H9 (cell line): ENCODE measurements at regions not wholly inside any gene's neighbourhood (a gene's known extent, or its start where the extent isn't known, plus 50 kb on each side); places are given as distances from the start of the nearest gene placed in this dataset.
A peak's percentile ranks its signal among the peaks of the same experiment; 100 is the strongest.

Experiments
- DNase-seq: peaks from one replicate; pipeline ENCODE4 v3.0.0-alpha.2; 2017
- H2AFZ ChIP-seq: one replicate; pipeline ENCODE4 v1.6.1; 2013; ENCODE audit warnings: mild to moderate bottlenecking, low read length, control low read depth, moderate library complexity
- H2AK5ac ChIP-seq: 2 replicates; pipeline ENCODE4 v1.6.1; 2013; ENCODE audit warnings: low read length, control low read depth, mixed read lengths; ENCODE audit not compliant: insufficient read length
- H2BK120ac ChIP-seq: one replicate; pipeline ENCODE4 v1.6.1; 2013; ENCODE audit warnings: low read depth, mild to moderate bottlenecking, low read length, control low read depth, inconsistent platforms; ENCODE audit not compliant: poor library complexity, severe bottlenecking
- H2BK12ac ChIP-seq: 2 replicates; pipeline ENCODE4 v1.6.1; 2013; ENCODE audit warnings: low read length, control low read depth, mixed read lengths, low read depth; ENCODE audit not compliant: insufficient read length
- H2BK15ac ChIP-seq: 2 replicates; pipeline ENCODE4 v1.6.1; 2013; ENCODE audit warnings: low read depth, low read length, control low read depth
- H2BK20ac ChIP-seq: one replicate; pipeline ENCODE4 v1.6.1; 2013; ENCODE audit warnings: low read depth, mild to moderate bottlenecking, low read length, control low read depth, inconsistent platforms; ENCODE audit not compliant: poor library complexity, severe bottlenecking
- H2BK5ac ChIP-seq: 2 replicates; pipeline ENCODE4 v1.6.1; 2013; ENCODE audit warnings: low read length, control low read depth, mixed read lengths; ENCODE audit not compliant: insufficient read length
- H3K14ac ChIP-seq: 2 replicates; pipeline ENCODE4 v1.6.1; 2013; ENCODE audit warnings: low read length, control low read depth; ENCODE audit not compliant: insufficient read depth
- H3K18ac ChIP-seq: 2 replicates; pipeline ENCODE4 v1.6.1; 2013; ENCODE audit warnings: low read depth, mild to moderate bottlenecking, mixed read lengths, low read length, control low read depth; ENCODE audit not compliant: insufficient read length
- H3K23ac ChIP-seq: 2 replicates; pipeline ENCODE4 v1.6.1; 2013; ENCODE audit warnings: low read length, control low read depth, mixed read lengths, low read depth; ENCODE audit not compliant: insufficient read length
- H3K23me2 ChIP-seq: 2 replicates; pipeline ENCODE4 v1.6.1; 2013; ENCODE audit warnings: low read depth, mild to moderate bottlenecking, mixed read lengths, low read length, control low read depth; ENCODE audit not compliant: insufficient read length, poor library complexity, severe bottlenecking
- H3K27ac ChIP-seq: 2 replicates; pipeline ENCODE4 v1.5.1; 2013; ENCODE audit warnings: low read length, control low read depth, mixed read lengths, low read depth; ENCODE audit not compliant: insufficient read length
- H3K27me3 ChIP-seq: 2 replicates; pipeline ENCODE4 v1.6.1; 2013; ENCODE audit warnings: low read length, control low read depth, inconsistent platforms; ENCODE audit not compliant: insufficient read depth
- H3K4ac ChIP-seq: 2 replicates; pipeline ENCODE4 v1.6.1; 2013; ENCODE audit warnings: low read depth, mild to moderate bottlenecking, control low read depth, inconsistent platforms, low read length, moderate library complexity
- H3K4me1 ChIP-seq: 2 replicates; pipeline ENCODE4 v1.6.1; 2013; ENCODE audit warnings: low read length, control low read depth, inconsistent platforms; ENCODE audit not compliant: insufficient read depth
- H3K4me2 ChIP-seq: 2 replicates; pipeline ENCODE4 v1.6.1; 2013; ENCODE audit warnings: low read length, control low read depth, mixed read lengths; ENCODE audit not compliant: insufficient read length, insufficient read depth
- H3K56ac ChIP-seq: 2 replicates; pipeline ENCODE4 v1.6.1; 2013; ENCODE audit warnings: low read depth, mild to moderate bottlenecking, mixed read lengths, low read length, control low read depth; ENCODE audit not compliant: insufficient read length
- H3K79me1 ChIP-seq: 2 replicates; pipeline ENCODE4 v1.6.1; 2013; ENCODE audit warnings: low read depth, mild to moderate bottlenecking, moderate library complexity, low read length, control low read depth, inconsistent platforms; ENCODE audit not compliant: insufficient read depth, poor library complexity, severe bottlenecking
- H3K79me2 ChIP-seq: 2 replicates; pipeline ENCODE4 v1.6.1; 2013; ENCODE audit warnings: low read length, control low read depth, inconsistent platforms; ENCODE audit not compliant: insufficient read depth
- H3K9ac ChIP-seq: 2 replicates; pipeline ENCODE4 v1.6.1; 2013; ENCODE audit warnings: low read length, control low read depth, mixed read lengths; ENCODE audit not compliant: insufficient read length; ENCODE audit errors: extremely low read depth
- H3K9me3 ChIP-seq: one replicate; pipeline ENCODE4 v1.6.1; 2013; ENCODE audit warnings: low read depth, low read length, inconsistent platforms; ENCODE audit not compliant: control insufficient read depth
- H3T11ph ChIP-seq: one replicate; pipeline ENCODE4 v1.6.1; 2013; ENCODE audit warnings: mild to moderate bottlenecking, low read length, control low read depth, inconsistent platforms
- H4K20me1 ChIP-seq: one replicate; pipeline ENCODE4 v1.6.1; 2013; ENCODE audit not compliant: control insufficient read depth, insufficient read length, insufficient read depth
- H4K5ac ChIP-seq: 2 replicates; pipeline ENCODE4 v1.6.1; 2013; ENCODE audit warnings: low read depth, mild to moderate bottlenecking, mixed read lengths, low read length, control low read depth; ENCODE audit not compliant: insufficient read length
- H4K8ac ChIP-seq: replicated peaks from 2 replicates; pipeline ENCODE4 v1.6.1; 2013; ENCODE audit warnings: low read length, control low read depth, mixed read lengths, low read depth; ENCODE audit not compliant: insufficient read length
- H4K91ac ChIP-seq: 2 replicates; pipeline ENCODE4 v1.6.1; 2013; ENCODE audit warnings: low read depth, mild to moderate bottlenecking, moderate library complexity, mixed read lengths, low read length, control low read depth; ENCODE audit not compliant: insufficient read length
- H3K27ac Mint-ChIP-seq, 3 experiments: 2 replicates in 2 of 3; 3 replicates in 1 of 3; pipeline ENCODE4 v1.8.0; 2020 to 2021; ENCODE audit warnings: mixed read lengths in 3 of 3, mild to moderate bottlenecking in 1 of 3, moderate library complexity in 1 of 3
- H3K27me3 Mint-ChIP-seq: 2 replicates; pipeline ENCODE4 v1.8.0; 2021; ENCODE audit warnings: low read depth, mild to moderate bottlenecking, moderate library complexity, mixed read lengths
- H3K36me3 Mint-ChIP-seq, 3 experiments: 2 replicates in 2 of 3; 3 replicates in 1 of 3; pipeline ENCODE4 v1.8.0; 2020 to 2021; ENCODE audit warnings: low read depth in 3 of 3, mixed read lengths in 3 of 3; ENCODE audit not compliant: insufficient read depth in 1 of 3
- H3K4me1 Mint-ChIP-seq, 2 experiments: 2 replicates each; pipeline ENCODE4 v1.8.0; 2020; ENCODE audit warnings: mixed read lengths in 2 of 2
- H3K4me3 Mint-ChIP-seq, 2 experiments: 2 replicates in 1 of 2; 3 replicates in 1 of 2; pipeline ENCODE4 v1.8.0; 2020 to 2021; ENCODE audit warnings: mild to moderate bottlenecking in 2 of 2, mixed read lengths in 2 of 2, moderate library complexity in 1 of 2
- H3K9me3 Mint-ChIP-seq, 2 experiments: 2 replicates in 1 of 2; 3 replicates in 1 of 2; pipeline ENCODE4 v1.8.0; 2020; ENCODE audit warnings: mild to moderate bottlenecking in 2 of 2, mixed read lengths in 2 of 2, moderate library complexity in 1 of 2
- WGBS: extraction: QIAGEN DNeasy Blood & Tissue Kit; methylation state at CpG from one replicate; pipeline ENCODE4 v1.1.7; 2013; ENCODE audit warnings: missing lambda C conversion rate, low lambda C conversion rate, mixed read lengths; ENCODE audit not compliant: insufficient read length; ENCODE audit errors: extremely low coverage; 5-methylcytosine and 5-hydroxymethylcytosine counted together
- TF ChIP-seq, protein P1 (sequence below): fragments of 200-600 bp; sonication (generic); conservative IDR thresholded peaks from 3 replicates; pipeline ENCODE4 v1.8.0; 2021; ENCODE audit warnings: antibody characterized with exemption, mild to moderate bottlenecking

DNA sequence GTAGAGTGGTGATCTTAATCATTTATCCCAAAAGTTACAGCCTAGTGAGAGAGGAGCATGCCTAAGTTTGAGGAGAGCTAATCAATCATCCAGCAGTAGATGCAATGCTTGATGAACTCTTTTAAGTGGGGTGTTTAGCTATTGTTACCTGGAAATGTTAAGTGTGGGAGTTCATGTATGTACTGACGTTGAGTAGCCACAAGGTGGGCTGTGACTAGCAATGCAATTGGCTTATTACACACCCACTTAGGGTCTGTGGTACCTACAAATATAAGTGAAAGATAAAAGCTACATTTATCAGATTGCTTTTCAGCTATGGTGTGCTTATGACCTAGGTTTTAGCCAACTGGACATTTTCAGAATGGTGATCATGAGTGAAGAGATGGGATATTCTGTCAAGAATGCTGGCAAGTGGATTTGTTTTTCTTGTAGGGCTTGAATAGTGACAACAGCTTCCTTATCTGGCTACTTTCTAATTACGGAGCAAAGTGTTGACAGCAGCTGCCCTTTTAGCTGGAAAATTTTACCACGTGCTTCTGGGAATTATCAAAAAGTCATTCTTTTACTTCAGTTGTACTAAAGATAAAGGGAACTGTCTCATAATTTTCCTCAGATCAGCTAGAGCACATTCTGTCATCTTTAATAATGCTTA is 170.6 kb downstream of the POSTN start:
- H3K4ac ChIP-seq: no peak overlapping the region
- no peaks in the 10 kb centered on the region for H3K4me1 ChIP-seq

More for the DNA sequence above, 170.6 kb downstream of the POSTN start:
- TF ChIP-seq, protein P1, sequence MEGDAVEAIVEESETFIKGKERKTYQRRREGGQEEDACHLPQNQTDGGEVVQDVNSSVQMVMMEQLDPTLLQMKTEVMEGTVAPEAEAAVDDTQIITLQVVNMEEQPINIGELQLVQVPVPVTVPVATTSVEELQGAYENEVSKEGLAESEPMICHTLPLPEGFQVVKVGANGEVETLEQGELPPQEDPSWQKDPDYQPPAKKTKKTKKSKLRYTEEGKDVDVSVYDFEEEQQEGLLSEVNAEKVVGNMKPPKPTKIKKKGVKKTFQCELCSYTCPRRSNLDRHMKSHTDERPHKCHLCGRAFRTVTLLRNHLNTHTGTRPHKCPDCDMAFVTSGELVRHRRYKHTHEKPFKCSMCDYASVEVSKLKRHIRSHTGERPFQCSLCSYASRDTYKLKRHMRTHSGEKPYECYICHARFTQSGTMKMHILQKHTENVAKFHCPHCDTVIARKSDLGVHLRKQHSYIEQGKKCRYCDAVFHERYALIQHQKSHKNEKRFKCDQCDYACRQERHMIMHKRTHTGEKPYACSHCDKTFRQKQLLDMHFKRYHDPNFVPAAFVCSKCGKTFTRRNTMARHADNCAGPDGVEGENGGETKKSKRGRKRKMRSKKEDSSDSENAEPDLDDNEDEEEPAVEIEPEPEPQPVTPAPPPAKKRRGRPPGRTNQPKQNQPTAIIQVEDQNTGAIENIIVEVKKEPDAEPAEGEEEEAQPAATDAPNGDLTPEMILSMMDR: peak; percentile 58
- H3K27me3 ChIP-seq: no peaks in the 10 kb centered on the region
- H2BK5ac ChIP-seq: no peak overlapping the region
- no peaks in the 10 kb centered on the region for H3K23me2 ChIP-seq
- no peaks in the 10 kb centered on the region for H4K20me1 ChIP-seq
- Mint-ChIP-seq H3K9me3 (no peaks in the 10 kb centered on the region), H3K27ac (no peak overlapping the region), H3K4me1 (no peaks in the 10 kb centered on the region), H3K36me3 (peaks cover 0 to 1% (median 0%) of the 10 kb centered on the region in 3 experiments; a peak in 1 of 7 replicates), H3K27me3 (no peaks in the 10 kb centered on the region), H3K4me3 (no peak overlapping the region)
- no peak overlapping the region for H3K56ac ChIP-seq
- no peak overlapping the region for H3K14ac ChIP-seq
- no peak overlapping the region for H2BK120ac ChIP-seq
- no peak overlapping the region for H3K18ac ChIP-seq
- DNase-seq: no peak
- no peak overlapping the region for H3K23ac ChIP-seq
- H3K27ac ChIP-seq: no peak overlapping the region
- no peak overlapping the region for H4K8ac ChIP-seq
- H2BK20ac ChIP-seq: no peak overlapping the region
- H2BK12ac ChIP-seq: no peak overlapping the region
- H3K9ac ChIP-seq: no peak overlapping the region
- no peak overlapping the region for H3K4me2 ChIP-seq
- no peak overlapping the region for H3T11ph ChIP-seq
- no CpG with 5 or more reads among the region's 3 CpGs for WGBS
- no peak overlapping the region for H2AK5ac ChIP-seq
- no peak overlapping the region for H2AFZ ChIP-seq
- no peaks in the 10 kb centered on the region for H3K79me1 ChIP-seq
- no peaks in the 10 kb centered on the region for H3K9me3 ChIP-seq
- H4K91ac ChIP-seq: no peak overlapping the region
- H3K79me2 ChIP-seq: no peaks in the 10 kb centered on the region
- H4K5ac ChIP-seq: no peak overlapping the region
- H2BK15ac ChIP-seq: no peak overlapping the region
